H9 (cell line): ENCODE measurements at regions not wholly inside any gene's neighbourhood (a gene's known extent, or its start where the extent isn't known, plus 50 kb on each side); places are given as distances from the start of the nearest gene placed in this dataset.

Experiments used
- DNase-seq: peaks from one replicate; pipeline ENCODE4 v3.0.0-alpha.2; 2017
- H2AFZ ChIP-seq: one replicate; pipeline ENCODE4 v1.6.1; 2013; ENCODE audit warnings: mild to moderate bottlenecking, low read length, control low read depth, moderate library complexity
- H2AK5ac ChIP-seq: 2 replicates; pipeline ENCODE4 v1.6.1; 2013; ENCODE audit warnings: low read length, control low read depth, mixed read lengths; ENCODE audit not compliant: insufficient read length
- H2BK120ac ChIP-seq: one replicate; pipeline ENCODE4 v1.6.1; 2013; ENCODE audit warnings: low read depth, mild to moderate bottlenecking, low read length, control low read depth, inconsistent platforms; ENCODE audit not compliant: poor library complexity, severe bottlenecking
- H2BK12ac ChIP-seq: 2 replicates; pipeline ENCODE4 v1.6.1; 2013; ENCODE audit warnings: low read length, control low read depth, mixed read lengths, low read depth; ENCODE audit not compliant: insufficient read length
- H2BK15ac ChIP-seq: 2 replicates; pipeline ENCODE4 v1.6.1; 2013; ENCODE audit warnings: low read depth, low read length, control low read depth
- H2BK20ac ChIP-seq: one replicate; pipeline ENCODE4 v1.6.1; 2013; ENCODE audit warnings: low read depth, mild to moderate bottlenecking, low read length, control low read depth, inconsistent platforms; ENCODE audit not compliant: poor library complexity, severe bottlenecking
- H2BK5ac ChIP-seq: 2 replicates; pipeline ENCODE4 v1.6.1; 2013; ENCODE audit warnings: low read length, control low read depth, mixed read lengths; ENCODE audit not compliant: insufficient read length
- H3K14ac ChIP-seq: 2 replicates; pipeline ENCODE4 v1.6.1; 2013; ENCODE audit warnings: low read length, control low read depth; ENCODE audit not compliant: insufficient read depth
- H3K18ac ChIP-seq: 2 replicates; pipeline ENCODE4 v1.6.1; 2013; ENCODE audit warnings: low read depth, mild to moderate bottlenecking, mixed read lengths, low read length, control low read depth; ENCODE audit not compliant: insufficient read length
- H3K23ac ChIP-seq: 2 replicates; pipeline ENCODE4 v1.6.1; 2013; ENCODE audit warnings: low read length, control low read depth, mixed read lengths, low read depth; ENCODE audit not compliant: insufficient read length
- H3K23me2 ChIP-seq: 2 replicates; pipeline ENCODE4 v1.6.1; 2013; ENCODE audit warnings: low read depth, mild to moderate bottlenecking, mixed read lengths, low read length, control low read depth; ENCODE audit not compliant: insufficient read length, poor library complexity, severe bottlenecking
- H3K27ac ChIP-seq: 2 replicates; pipeline ENCODE4 v1.5.1; 2013; ENCODE audit warnings: low read length, control low read depth, mixed read lengths, low read depth; ENCODE audit not compliant: insufficient read length
- H3K27me3 ChIP-seq: 2 replicates; pipeline ENCODE4 v1.6.1; 2013; ENCODE audit warnings: low read length, control low read depth, inconsistent platforms; ENCODE audit not compliant: insufficient read depth
- H3K4ac ChIP-seq: 2 replicates; pipeline ENCODE4 v1.6.1; 2013; ENCODE audit warnings: low read depth, mild to moderate bottlenecking, control low read depth, inconsistent platforms, low read length, moderate library complexity
- H3K4me1 ChIP-seq: 2 replicates; pipeline ENCODE4 v1.6.1; 2013; ENCODE audit warnings: low read length, control low read depth, inconsistent platforms; ENCODE audit not compliant: insufficient read depth
- H3K4me2 ChIP-seq: 2 replicates; pipeline ENCODE4 v1.6.1; 2013; ENCODE audit warnings: low read length, control low read depth, mixed read lengths; ENCODE audit not compliant: insufficient read length, insufficient read depth
- H3K56ac ChIP-seq: 2 replicates; pipeline ENCODE4 v1.6.1; 2013; ENCODE audit warnings: low read depth, mild to moderate bottlenecking, mixed read lengths, low read length, control low read depth; ENCODE audit not compliant: insufficient read length
- H3K79me1 ChIP-seq: 2 replicates; pipeline ENCODE4 v1.6.1; 2013; ENCODE audit warnings: low read depth, mild to moderate bottlenecking, moderate library complexity, low read length, control low read depth, inconsistent platforms; ENCODE audit not compliant: insufficient read depth, poor library complexity, severe bottlenecking
- H3K79me2 ChIP-seq: 2 replicates; pipeline ENCODE4 v1.6.1; 2013; ENCODE audit warnings: low read length, control low read depth, inconsistent platforms; ENCODE audit not compliant: insufficient read depth
- H3K9ac ChIP-seq: 2 replicates; pipeline ENCODE4 v1.6.1; 2013; ENCODE audit warnings: low read length, control low read depth, mixed read lengths; ENCODE audit not compliant: insufficient read length; ENCODE audit errors: extremely low read depth
- H3K9me3 ChIP-seq: one replicate; pipeline ENCODE4 v1.6.1; 2013; ENCODE audit warnings: low read depth, low read length, inconsistent platforms; ENCODE audit not compliant: control insufficient read depth
- H3T11ph ChIP-seq: one replicate; pipeline ENCODE4 v1.6.1; 2013; ENCODE audit warnings: mild to moderate bottlenecking, low read length, control low read depth, inconsistent platforms
- H4K20me1 ChIP-seq: one replicate; pipeline ENCODE4 v1.6.1; 2013; ENCODE audit not compliant: control insufficient read depth, insufficient read length, insufficient read depth
- H4K5ac ChIP-seq: 2 replicates; pipeline ENCODE4 v1.6.1; 2013; ENCODE audit warnings: low read depth, mild to moderate bottlenecking, mixed read lengths, low read length, control low read depth; ENCODE audit not compliant: insufficient read length
- H4K8ac ChIP-seq: replicated peaks from 2 replicates; pipeline ENCODE4 v1.6.1; 2013; ENCODE audit warnings: low read length, control low read depth, mixed read lengths, low read depth; ENCODE audit not compliant: insufficient read length
- H4K91ac ChIP-seq: 2 replicates; pipeline ENCODE4 v1.6.1; 2013; ENCODE audit warnings: low read depth, mild to moderate bottlenecking, moderate library complexity, mixed read lengths, low read length, control low read depth; ENCODE audit not compliant: insufficient read length
- H3K27ac Mint-ChIP-seq, 3 experiments: 2 replicates in 2 of 3; 3 replicates in 1 of 3; pipeline ENCODE4 v1.8.0; 2020 to 2021; ENCODE audit warnings: mixed read lengths in 3 of 3, mild to moderate bottlenecking in 1 of 3, moderate library complexity in 1 of 3
- H3K27me3 Mint-ChIP-seq: 2 replicates; pipeline ENCODE4 v1.8.0; 2021; ENCODE audit warnings: low read depth, mild to moderate bottlenecking, moderate library complexity, mixed read lengths
- H3K36me3 Mint-ChIP-seq, 3 experiments: 2 replicates in 2 of 3; 3 replicates in 1 of 3; pipeline ENCODE4 v1.8.0; 2020 to 2021; ENCODE audit warnings: low read depth in 3 of 3, mixed read lengths in 3 of 3; ENCODE audit not compliant: insufficient read depth in 1 of 3
- H3K4me1 Mint-ChIP-seq, 2 experiments: 2 replicates each; pipeline ENCODE4 v1.8.0; 2020; ENCODE audit warnings: mixed read lengths in 2 of 2
- H3K4me3 Mint-ChIP-seq, 2 experiments: 2 replicates in 1 of 2; 3 replicates in 1 of 2; pipeline ENCODE4 v1.8.0; 2020 to 2021; ENCODE audit warnings: mild to moderate bottlenecking in 2 of 2, mixed read lengths in 2 of 2, moderate library complexity in 1 of 2
- H3K9me3 Mint-ChIP-seq, 2 experiments: 2 replicates in 1 of 2; 3 replicates in 1 of 2; pipeline ENCODE4 v1.8.0; 2020; ENCODE audit warnings: mild to moderate bottlenecking in 2 of 2, mixed read lengths in 2 of 2, moderate library complexity in 1 of 2
- WGBS: extraction: QIAGEN DNeasy Blood & Tissue Kit; methylation state at CpG from one replicate; pipeline ENCODE4 v1.1.7; 2013; ENCODE audit warnings: missing lambda C conversion rate, low lambda C conversion rate, mixed read lengths; ENCODE audit not compliant: insufficient read length; ENCODE audit errors: extremely low coverage; 5-methylcytosine and 5-hydroxymethylcytosine counted together
- TF ChIP-seq, protein P1 (sequence below): fragments of 200-600 bp; sonication (generic); conservative IDR thresholded peaks from 3 replicates; pipeline ENCODE4 v1.8.0; 2021; ENCODE audit warnings: antibody characterized with exemption, mild to moderate bottlenecking

DNA sequence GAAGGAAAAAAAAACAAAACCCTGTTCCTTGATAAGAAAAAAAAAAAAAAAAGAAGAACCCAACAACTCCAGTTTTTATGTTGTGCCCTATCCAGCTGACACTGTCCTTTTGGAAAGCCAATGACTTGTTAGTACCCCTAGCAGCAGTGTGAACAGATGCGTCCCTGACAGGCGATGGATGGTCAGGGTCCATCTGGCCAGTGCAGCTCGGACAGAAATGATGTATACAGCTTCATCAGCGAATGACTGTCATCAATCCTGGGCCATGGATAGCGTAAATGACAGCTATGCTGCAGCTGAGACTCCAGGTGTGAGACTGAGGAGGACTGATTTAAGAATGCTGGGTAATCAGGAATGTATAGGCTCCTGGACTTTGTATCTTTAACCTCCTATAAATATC, 318.8 kb upstream of the FIGN start:
- Histone ChIP-seq H3K79me2 (no peaks in the 10 kb centered on the region), H3K27ac (no peak overlapping the region), H2AFZ (no peak overlapping the region), H4K8ac (no peak overlapping the region), H2BK5ac (no peak overlapping the region), H4K5ac (no peak overlapping the region), H2AK5ac (no peak overlapping the region), H3K14ac (no peak overlapping the region), H3K9me3 (no peaks in the 10 kb centered on the region), H3K4me1 (no peaks in the 10 kb centered on the region), H3K23me2 (no peaks in the 10 kb centered on the region), H3K4ac (no peak overlapping the region), H3K56ac (no peak overlapping the region), H2BK20ac (no peak overlapping the region), H3K18ac (no peak overlapping the region), H3K27me3 (no peaks in the 10 kb centered on the region), H4K91ac (no peak overlapping the region), H3K23ac (no peak overlapping the region), H2BK15ac (no peak overlapping the region), H3K79me1 (no peaks in the 10 kb centered on the region), H2BK12ac (no peak overlapping the region), H3K9ac (no peak overlapping the region), H4K20me1 (no peaks in the 10 kb centered on the region), H3T11ph (no peak overlapping the region), H3K4me2 (no peak overlapping the region), H2BK120ac (no peak overlapping the region)
- H3K27me3 Mint-ChIP-seq, result no peaks in the 10 kb centered on the region
- TF ChIP-seq, protein P1, sequence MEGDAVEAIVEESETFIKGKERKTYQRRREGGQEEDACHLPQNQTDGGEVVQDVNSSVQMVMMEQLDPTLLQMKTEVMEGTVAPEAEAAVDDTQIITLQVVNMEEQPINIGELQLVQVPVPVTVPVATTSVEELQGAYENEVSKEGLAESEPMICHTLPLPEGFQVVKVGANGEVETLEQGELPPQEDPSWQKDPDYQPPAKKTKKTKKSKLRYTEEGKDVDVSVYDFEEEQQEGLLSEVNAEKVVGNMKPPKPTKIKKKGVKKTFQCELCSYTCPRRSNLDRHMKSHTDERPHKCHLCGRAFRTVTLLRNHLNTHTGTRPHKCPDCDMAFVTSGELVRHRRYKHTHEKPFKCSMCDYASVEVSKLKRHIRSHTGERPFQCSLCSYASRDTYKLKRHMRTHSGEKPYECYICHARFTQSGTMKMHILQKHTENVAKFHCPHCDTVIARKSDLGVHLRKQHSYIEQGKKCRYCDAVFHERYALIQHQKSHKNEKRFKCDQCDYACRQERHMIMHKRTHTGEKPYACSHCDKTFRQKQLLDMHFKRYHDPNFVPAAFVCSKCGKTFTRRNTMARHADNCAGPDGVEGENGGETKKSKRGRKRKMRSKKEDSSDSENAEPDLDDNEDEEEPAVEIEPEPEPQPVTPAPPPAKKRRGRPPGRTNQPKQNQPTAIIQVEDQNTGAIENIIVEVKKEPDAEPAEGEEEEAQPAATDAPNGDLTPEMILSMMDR, result no peak
- no peaks in the 10 kb centered on the region for H3K36me3 Mint-ChIP-seq
- peaks cover 0 to 3% of the 10 kb centered on the region in 2 experiments; a peak in 1 of 4 replicates for H3K4me1 Mint-ChIP-seq
- WGBS, result no CpG with 5 or more reads among the region's 5 CpGs
- H3K27ac Mint-ChIP-seq, result no peak overlapping the region
- DNase-seq, result no peak
- no peaks in the 10 kb centered on the region for H3K9me3 Mint-ChIP-seq
- H3K4me3 Mint-ChIP-seq, result no peak overlapping the region
